Stimulated activated memory B cell treated with anti-CD40 and anti-IgM and Interleukin-4, amounts not matched to agents 10 μg/mL and 1 μg/mL and 100 μg/mL, for 72 hours (primary cell): ENCODE measurements at regions not wholly inside any gene's neighbourhood (a gene's known extent, or its start where the extent isn't known, plus 50 kb on each side); places are given as distances from the start of the nearest gene placed in this dataset.

Source experiments
- ATAC-seq: fragments of 150-1000 bp; cut with Tn5 transposase; 2 replicates; pipeline ENCODE4 v1.10.0; 2021
- H3K27ac Mint-ChIP-seq: one replicate; pipeline ENCODE4 v1.8.0; 2022; ENCODE audit warnings: mild to moderate bottlenecking, mixed read lengths
- H3K27me3 Mint-ChIP-seq: one replicate; pipeline ENCODE4 v1.8.0; 2022; ENCODE audit warnings: mixed read lengths
- H3K36me3 Mint-ChIP-seq: one replicate; pipeline ENCODE4 v1.8.0; 2022; ENCODE audit warnings: mixed read lengths
- H3K4me1 Mint-ChIP-seq: one replicate; pipeline ENCODE4 v1.8.0; 2022; ENCODE audit warnings: mixed read lengths
- H3K4me3 Mint-ChIP-seq: one replicate; pipeline ENCODE4 v1.8.0; 2022; ENCODE audit warnings: mild to moderate bottlenecking, moderate library complexity, mixed read lengths
- H3K9me3 Mint-ChIP-seq: one replicate; pipeline ENCODE4 v1.8.0; 2022; ENCODE audit warnings: mixed read lengths

- no peak for ATAC-seq
- H3K4me3 Mint-ChIP-seq: no peak overlapping the region
- no peaks in the 10 kb centered on the region for H3K4me1 Mint-ChIP-seq
- H3K9me3 Mint-ChIP-seq: no peaks in the 10 kb centered on the region
- H3K36me3 Mint-ChIP-seq: no peaks in the 10 kb centered on the region
- H3K27ac Mint-ChIP-seq: no peak overlapping the region
- no peaks in the 10 kb centered on the region for H3K27me3 Mint-ChIP-seq
Measured at GRCh38 chr13:53136554-53137215, 108.1 kb downstream of the OLFM4 start.

GRCh38 chr13:53137779-53138178, 109.2 kb downstream of the OLFM4 start:
- Mint-ChIP-seq H3K4me3 (no peak overlapping the region), H3K9me3 (no peaks in the 10 kb centered on the region), H3K36me3 (no peaks in the 10 kb centered on the region), H3K27me3 (no peaks in the 10 kb centered on the region), H3K27ac (no peak overlapping the region), H3K4me1 (no peaks in the 10 kb centered on the region)
- no peak for ATAC-seq

GRCh38 chr13:53138376-53139036, 109.9 kb downstream of the OLFM4 start:
- H3K36me3 Mint-ChIP-seq: no peaks in the 10 kb centered on the region
- no peak for ATAC-seq
- no peaks in the 10 kb centered on the region for H3K4me1 Mint-ChIP-seq
- no peak overlapping the region for H3K27ac Mint-ChIP-seq
- no peaks in the 10 kb centered on the region for H3K27me3 Mint-ChIP-seq
- no peaks in the 10 kb centered on the region for H3K9me3 Mint-ChIP-seq
- no peak overlapping the region for H3K4me3 Mint-ChIP-seq

GRCh38 chr13:53141336-53141735, 112.7 kb downstream of the OLFM4 start:
- no peak for ATAC-seq
- Mint-ChIP-seq H3K27ac (no peak overlapping the region), H3K4me3 (no peak overlapping the region), H3K27me3 (peaks cover 11% of the 10 kb centered on the region), H3K9me3 (no peaks in the 10 kb centered on the region), H3K36me3 (no peaks in the 10 kb centered on the region), H3K4me1 (no peaks in the 10 kb centered on the region)

- H3K4me1 Mint-ChIP-seq: no peaks in the 10 kb centered on the region
- peaks cover 11% of the 10 kb centered on the region for H3K27me3 Mint-ChIP-seq
- no peak for ATAC-seq
Measured at GRCh38 chr13:53142306-53142705, 113.7 kb downstream of the OLFM4 start.

GRCh38 chr13:53143757-53144339, 115.2 kb downstream of the OLFM4 start:
- no peaks in the 10 kb centered on the region for H3K36me3 Mint-ChIP-seq

More at GRCh38 chr13:53142306-53142705, 113.7 kb downstream of the OLFM4 start:
- H3K27ac Mint-ChIP-seq: no peak overlapping the region
- no peaks in the 10 kb centered on the region for H3K9me3 Mint-ChIP-seq
- H3K4me3 Mint-ChIP-seq: no peak overlapping the region
- H3K36me3 Mint-ChIP-seq: no peaks in the 10 kb centered on the region

GRCh38 chr13:53144826-53145225, 116.2 kb downstream of the OLFM4 start:
- Mint-ChIP-seq H3K9me3 (no peaks in the 10 kb centered on the region), H3K36me3 (no peaks in the 10 kb centered on the region), H3K27me3 (peaks cover 11% of the 10 kb centered on the region), H3K27ac (no peak overlapping the region), H3K4me3 (no peak overlapping the region), H3K4me1 (no peaks in the 10 kb centered on the region)
- no peak for ATAC-seq

More at GRCh38 chr13:53143757-53144339, 115.2 kb downstream of the OLFM4 start:
- ATAC-seq: no peak
- Mint-ChIP-seq H3K4me1 (no peaks in the 10 kb centered on the region), H3K27me3 (peaks cover 11% of the 10 kb centered on the region), H3K27ac (no peak overlapping the region), H3K4me3 (no peak overlapping the region), H3K9me3 (no peaks in the 10 kb centered on the region)

GRCh38 chr13:53150568-53150967, 122.0 kb downstream of the OLFM4 start:
- Mint-ChIP-seq H3K4me1 (peaks cover 7% of the 10 kb centered on the region), H3K4me3 (no peak overlapping the region), H3K36me3 (no peaks in the 10 kb centered on the region), H3K9me3 (no peaks in the 10 kb centered on the region), H3K27ac (no peak overlapping the region), H3K27me3 (no peaks in the 10 kb centered on the region)
- ATAC-seq: no peak

GRCh38 chr13:53151336-53152056, 122.9 kb downstream of the OLFM4 start:
- no peak overlapping the region for H3K27ac Mint-ChIP-seq
- H3K27me3 Mint-ChIP-seq: no peaks in the 10 kb centered on the region
- no peaks in the 10 kb centered on the region for H3K36me3 Mint-ChIP-seq
- peak; percentile 86 for ATAC-seq
- H3K9me3 Mint-ChIP-seq: no peaks in the 10 kb centered on the region
- H3K4me1 Mint-ChIP-seq: peaks cover 7% of the 10 kb centered on the region
- H3K4me3 Mint-ChIP-seq: no peak overlapping the region

- no peaks in the 10 kb centered on the region for H3K9me3 Mint-ChIP-seq
- peaks cover 7% of the 10 kb centered on the region for H3K4me1 Mint-ChIP-seq
- no peaks in the 10 kb centered on the region for H3K36me3 Mint-ChIP-seq
- no peaks in the 10 kb centered on the region for H3K27me3 Mint-ChIP-seq
- no peak overlapping the region for H3K4me3 Mint-ChIP-seq
- ATAC-seq: no peak
- no peak overlapping the region for H3K27ac Mint-ChIP-seq
Measured at GRCh38 chr13:53152057-53152421, 123.4 kb downstream of the OLFM4 start.

GRCh38 chr13:53158201-53158600, 129.6 kb downstream of the OLFM4 start:
- H3K4me3 Mint-ChIP-seq: no peak overlapping the region
- ATAC-seq: no peak
- H3K9me3 Mint-ChIP-seq: peaks cover 9% of the 10 kb centered on the region
- no peak overlapping the region for H3K27ac Mint-ChIP-seq
- no peaks in the 10 kb centered on the region for H3K27me3 Mint-ChIP-seq
- no peaks in the 10 kb centered on the region for H3K4me1 Mint-ChIP-seq
- H3K36me3 Mint-ChIP-seq: no peaks in the 10 kb centered on the region

GRCh38 chr13:53159431-53159830, 130.8 kb downstream of the OLFM4 start:
- H3K27ac Mint-ChIP-seq: no peak overlapping the region
- H3K36me3 Mint-ChIP-seq: no peaks in the 10 kb centered on the region
- ATAC-seq: no peak
- no peaks in the 10 kb centered on the region for H3K27me3 Mint-ChIP-seq
- no peaks in the 10 kb centered on the region for H3K4me1 Mint-ChIP-seq
- no peak overlapping the region for H3K4me3 Mint-ChIP-seq
- peaks cover 9% of the 10 kb centered on the region for H3K9me3 Mint-ChIP-seq

GRCh38 chr13:53160211-53160610, 131.6 kb downstream of the OLFM4 start:
- Mint-ChIP-seq H3K27me3 (peaks cover 2% of the 10 kb centered on the region), H3K36me3 (no peaks in the 10 kb centered on the region), H3K27ac (no peak overlapping the region), H3K9me3 (peaks cover 9% of the 10 kb centered on the region), H3K4me3 (no peak overlapping the region), H3K4me1 (no peaks in the 10 kb centered on the region)
- ATAC-seq: no peak

GRCh38 chr13:53161251-53161650, 132.6 kb downstream of the OLFM4 start:
- Mint-ChIP-seq H3K4me3 (no peak overlapping the region), H3K27ac (no peak overlapping the region), H3K4me1 (no peaks in the 10 kb centered on the region), H3K9me3 (peaks cover 9% of the 10 kb centered on the region), H3K27me3 (peaks cover 11% of the 10 kb centered on the region), H3K36me3 (no peaks in the 10 kb centered on the region)
- no peak for ATAC-seq

GRCh38 chr13:53165261-53165660, 136.6 kb downstream of the OLFM4 start:
- ATAC-seq: no peak
- H3K9me3 Mint-ChIP-seq: no peaks in the 10 kb centered on the region
- H3K4me3 Mint-ChIP-seq: no peak overlapping the region
- H3K27me3 Mint-ChIP-seq: peaks cover 11% of the 10 kb centered on the region
- no peaks in the 10 kb centered on the region for H3K4me1 Mint-ChIP-seq
- no peak overlapping the region for H3K27ac Mint-ChIP-seq
- H3K36me3 Mint-ChIP-seq: no peaks in the 10 kb centered on the region
